NCI-H146 treated with DMSO at 0.1 percent for 48 hours (cell line): ENCODE measurements at regions not wholly inside any gene's neighbourhood (a gene's known extent, or its start where the extent isn't known, plus 50 kb on each side); places are given as distances from the start of the nearest gene placed in this dataset.

ENCODE experiments used
- DNase-seq: peaks from one replicate; lab custom pipeline; 2025; ENCODE audit not compliant: unreplicated experiment; lab: John Stamatoyannopoulos, UW

DNA sequence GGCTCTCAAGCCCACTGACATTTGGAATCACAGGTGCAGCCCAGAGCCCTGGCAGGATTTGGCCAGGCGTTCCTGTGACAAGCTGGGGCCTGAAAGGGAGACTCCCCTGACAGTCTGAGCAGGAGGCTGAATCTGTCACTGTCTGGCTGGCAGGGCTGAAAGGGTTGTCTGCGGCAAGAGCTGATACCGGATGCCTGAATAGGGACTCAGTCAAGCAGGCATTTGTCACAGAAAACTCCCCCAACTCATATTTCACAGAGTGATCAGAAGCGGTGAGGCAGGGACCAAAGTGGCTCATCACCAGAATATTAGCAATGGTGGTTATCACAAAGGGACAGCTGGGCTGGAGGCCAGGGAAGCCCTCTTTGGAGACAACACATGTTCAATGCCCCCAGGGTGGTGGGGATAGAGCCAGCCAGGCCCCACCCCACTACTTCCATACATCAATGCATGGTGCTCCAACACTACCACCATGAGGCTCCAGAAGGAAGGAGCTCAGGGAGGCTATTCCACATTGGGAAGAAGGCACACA lies 295.5 kb downstream of the DTWD2 start:
- no peak for DNase-seq

DNA sequence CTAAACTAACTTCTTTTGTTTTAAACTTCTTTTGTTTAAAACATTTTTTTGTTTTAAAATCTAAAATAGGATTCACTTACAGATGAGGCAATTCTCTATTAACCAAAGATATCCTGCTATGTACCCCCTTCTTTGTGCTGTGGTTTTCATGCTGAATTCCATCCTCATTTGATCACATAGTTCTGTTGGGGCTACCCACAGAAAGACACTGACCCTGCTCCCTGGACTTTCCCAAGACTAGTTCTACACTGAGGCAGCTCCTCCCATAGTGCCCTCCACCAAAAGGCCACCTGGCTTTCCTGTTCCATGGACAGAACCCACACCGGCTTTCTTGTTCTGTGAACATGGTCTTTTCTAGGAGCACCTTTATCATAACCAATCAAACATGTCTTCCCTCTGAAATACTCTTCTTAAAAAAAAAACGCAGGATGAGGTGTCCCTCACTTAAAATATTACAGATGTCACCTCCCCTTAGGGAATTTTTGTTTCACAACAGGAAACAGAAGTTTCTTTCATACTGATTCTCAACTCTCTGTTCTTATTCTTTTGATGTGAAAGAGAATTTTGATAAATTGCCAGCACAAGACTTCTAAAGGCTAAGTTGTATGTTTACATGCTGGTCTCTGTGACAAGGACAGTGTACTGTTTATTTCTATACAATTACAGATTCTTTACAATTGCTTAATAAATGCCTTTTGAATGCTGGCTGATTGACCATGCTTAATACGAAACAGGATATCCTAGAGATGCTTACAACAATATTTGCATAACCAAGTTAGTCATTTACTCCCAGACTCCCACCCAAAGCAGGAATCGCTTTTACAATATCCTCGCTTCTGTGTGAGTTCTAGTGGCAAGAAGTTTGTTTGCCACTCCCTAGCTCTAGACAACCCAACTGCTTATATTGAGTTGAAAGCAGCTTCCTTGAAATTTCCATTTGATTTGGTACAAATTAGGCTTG lies 300.4 kb downstream of the DTWD2 start:
- no peak for DNase-seq

DNA sequence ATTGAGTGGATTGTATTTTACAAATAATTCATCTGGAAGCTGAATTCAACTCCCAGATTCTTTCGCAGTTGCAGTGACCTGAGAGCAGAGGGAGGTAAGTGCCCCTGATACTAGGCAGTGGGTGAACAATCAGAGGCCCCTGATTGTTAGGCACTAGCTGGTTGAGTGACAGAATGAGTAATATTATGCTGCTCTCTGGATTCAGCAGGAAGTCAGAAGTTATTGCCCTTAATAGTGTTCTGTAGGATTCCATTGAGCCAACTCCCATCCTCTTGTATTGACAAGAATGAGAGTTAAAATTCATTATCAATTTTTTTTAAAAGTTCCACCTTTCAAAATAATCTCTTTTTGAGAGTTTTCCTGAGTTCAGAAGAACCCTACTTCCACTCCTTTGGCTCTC lies 301.2 kb downstream of the DTWD2 start:
- no peak for DNase-seq

DNA sequence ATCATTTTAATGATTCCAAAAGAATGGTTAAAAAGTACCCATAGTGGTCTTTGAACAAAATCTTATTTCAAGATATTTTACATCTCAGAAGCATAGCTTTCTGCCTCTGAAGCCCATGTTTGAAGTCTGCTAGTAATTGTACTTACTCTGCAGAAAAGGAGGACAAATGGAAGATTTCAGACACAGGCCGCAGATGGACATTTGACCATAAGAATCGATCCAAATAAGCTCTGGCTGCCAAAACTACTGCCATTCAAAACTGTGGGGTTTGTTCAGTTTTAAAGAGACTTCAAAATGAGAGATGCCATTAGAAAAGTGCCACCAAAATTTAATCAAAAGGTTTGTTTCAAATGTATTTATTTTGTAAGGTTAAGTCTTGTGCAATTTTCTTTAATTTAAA lies 306.7 kb downstream of the DTWD2 start:
- no peak for DNase-seq

DNA sequence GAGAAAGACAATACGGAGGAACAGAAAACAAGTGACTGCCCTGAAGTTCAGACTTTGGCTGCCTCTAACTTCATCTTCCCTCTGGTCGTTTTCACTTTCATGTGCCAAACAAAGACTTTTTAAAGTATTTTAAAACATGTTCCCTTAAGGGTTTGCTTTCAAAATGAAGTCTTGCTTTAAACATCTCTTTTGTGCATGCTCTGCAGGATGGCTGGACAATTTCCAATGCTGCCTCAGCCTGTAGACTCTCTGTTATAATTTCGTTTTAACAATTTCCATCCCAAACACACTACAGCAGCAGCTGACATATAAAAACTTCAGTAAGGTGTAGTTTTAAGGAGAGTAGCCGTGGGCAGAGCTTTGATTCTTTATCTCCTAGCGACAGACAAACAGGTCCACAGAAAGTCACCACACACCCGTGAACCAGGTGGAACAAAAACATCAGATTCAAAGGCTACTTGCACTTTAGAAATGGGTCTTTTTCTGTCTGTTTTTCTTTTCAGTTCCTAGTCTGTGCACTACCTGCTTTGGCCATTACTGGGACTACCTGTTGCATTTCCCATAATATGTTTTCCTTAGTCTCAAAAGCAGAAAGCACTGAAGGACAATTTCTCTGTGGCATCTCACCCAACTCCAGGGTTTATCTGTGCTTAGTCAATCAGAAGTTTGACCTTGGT lies 308.9 kb downstream of the DTWD2 start:
- no peak for DNase-seq

DNA sequence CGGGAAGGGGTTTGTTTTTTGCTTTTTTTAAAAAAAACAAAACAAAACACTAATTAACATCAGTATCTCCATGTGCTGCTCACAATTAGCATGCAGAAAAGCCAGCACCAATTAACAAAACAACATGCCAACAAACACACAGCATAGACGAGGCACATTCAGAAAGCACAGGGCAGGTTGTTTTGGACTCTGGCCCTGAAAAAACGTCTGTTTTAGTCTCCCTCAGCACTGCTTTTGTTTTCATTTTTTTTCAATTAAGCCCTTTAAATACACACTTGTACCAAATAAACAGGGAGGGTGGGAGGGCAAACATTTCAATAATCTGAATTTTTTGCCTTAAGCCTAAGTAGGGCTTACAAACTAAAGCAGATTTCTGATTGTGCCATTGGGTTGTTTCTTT lies 309.6 kb downstream of the DTWD2 start:
- no peak for DNase-seq

DNA sequence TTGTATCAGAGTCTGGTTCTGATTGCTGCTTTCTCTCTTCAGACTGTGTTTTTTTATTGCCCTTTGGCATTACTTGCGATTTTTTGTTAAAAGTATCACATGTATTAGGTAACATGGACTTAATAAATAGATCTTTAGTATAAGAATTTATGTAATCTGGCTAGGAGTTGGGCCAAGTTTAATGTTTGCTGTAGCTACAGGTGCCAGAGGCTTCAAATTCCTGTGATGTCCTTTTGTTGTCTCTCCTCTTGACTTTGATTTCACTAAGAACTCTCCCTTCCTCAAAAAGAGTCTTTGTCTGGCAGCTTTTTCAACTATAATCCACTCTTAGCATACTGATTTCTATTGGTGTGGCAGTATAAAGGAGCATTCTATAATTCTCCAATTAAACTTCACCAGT lies 313.1 kb downstream of the DTWD2 start:
- no peak for DNase-seq

DNA sequence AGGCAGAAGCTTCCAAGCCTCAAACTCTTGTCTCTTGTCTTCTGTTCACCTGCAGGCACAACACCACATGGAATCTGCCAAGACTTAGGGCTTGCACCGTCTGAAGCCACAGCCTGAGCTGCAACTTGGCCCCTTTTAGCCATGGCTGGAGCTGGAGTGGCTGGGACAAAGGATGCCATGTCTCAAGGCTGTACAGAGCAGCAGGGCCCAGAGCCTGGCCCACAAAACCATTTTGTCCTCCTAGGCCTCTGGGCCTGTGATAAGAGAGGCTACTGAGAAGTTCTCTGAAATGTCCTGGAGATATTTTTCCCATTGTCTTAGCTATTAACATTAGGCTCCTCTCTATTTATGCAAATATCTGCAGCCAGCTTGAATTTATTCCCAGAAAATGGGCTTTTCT lies 330.8 kb downstream of the DTWD2 start:
- no peak for DNase-seq

DNA sequence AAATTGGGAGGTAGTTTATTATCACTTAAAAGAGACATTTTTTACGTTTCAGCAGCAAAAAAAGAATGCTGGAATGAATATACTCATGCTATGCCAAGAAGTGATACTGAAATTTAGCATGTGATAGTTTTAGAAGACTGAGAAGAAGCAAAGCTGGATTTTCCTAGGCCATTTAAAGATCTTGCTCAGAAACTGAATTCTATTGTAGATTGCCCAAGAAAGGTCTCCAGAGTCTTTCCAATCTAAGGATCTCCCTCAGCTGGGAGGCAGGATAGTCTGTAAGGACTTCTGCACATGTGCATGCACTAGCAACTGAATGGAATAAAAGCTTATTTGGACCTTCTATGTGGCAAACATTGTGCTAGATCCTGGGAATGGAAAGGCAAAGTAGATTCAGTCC lies 334.5 kb downstream of the DTWD2 start:
- DNase-seq = no peak

DNA sequence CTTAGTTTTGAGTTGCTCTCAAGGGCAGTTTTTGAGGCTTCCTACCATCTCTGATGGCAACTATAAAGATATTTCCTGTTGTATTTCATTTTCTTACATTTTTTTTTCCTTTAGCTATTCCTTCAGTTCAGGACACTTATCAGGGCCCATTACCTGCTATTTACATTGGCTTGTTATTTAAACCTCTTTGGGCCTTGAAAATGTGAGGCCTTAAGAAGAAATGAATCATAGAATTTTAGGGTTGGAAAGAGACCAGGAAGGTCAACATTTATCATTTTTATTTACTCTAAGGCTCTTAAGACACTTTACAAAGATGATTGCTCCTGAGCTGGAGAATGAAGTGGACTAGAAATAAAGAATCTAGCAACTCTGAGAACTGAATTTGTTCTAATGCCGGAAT lies 335.2 kb downstream of the DTWD2 start:
- no peak for DNase-seq

DNA sequence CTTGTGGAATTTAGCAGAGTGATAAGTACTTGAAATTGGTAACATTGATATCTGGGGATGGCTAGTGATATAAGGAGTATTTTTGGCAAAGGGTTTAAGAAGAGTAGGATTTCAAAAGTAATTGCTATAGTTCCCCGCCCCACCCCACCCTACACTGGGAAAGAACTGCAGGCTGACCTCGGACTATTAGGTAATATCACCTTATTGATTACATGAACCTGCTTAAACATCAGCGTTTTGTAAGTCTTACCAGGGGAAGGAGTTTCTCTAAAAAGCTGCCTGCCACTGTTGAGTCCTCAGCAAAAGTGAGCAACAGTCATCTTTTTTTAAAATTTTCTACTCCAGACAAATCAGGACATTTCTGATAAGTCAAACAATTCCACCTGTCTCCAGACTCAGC lies 337.3 kb downstream of the DTWD2 start:
- DNase-seq = no peak

DNA sequence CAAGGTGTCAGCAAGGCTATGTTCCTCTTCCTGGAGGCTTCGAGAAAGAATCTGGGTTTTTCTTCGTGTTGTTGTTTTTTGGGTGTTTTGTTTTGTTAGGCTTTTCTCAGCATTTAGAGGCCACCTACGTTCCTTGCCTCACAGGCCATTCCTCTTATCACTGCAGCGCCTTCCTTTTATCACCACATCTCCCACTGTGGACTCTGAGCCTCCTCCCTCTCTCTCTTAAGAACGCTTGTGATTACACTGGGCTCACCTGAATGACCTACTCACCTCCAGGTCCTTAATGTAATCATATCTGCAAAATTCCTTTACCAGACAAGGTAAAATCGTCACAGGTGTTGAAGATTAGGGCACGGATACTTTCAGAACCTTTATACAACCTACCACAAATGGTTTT lies 340.8 kb downstream of the DTWD2 start:
- no peak for DNase-seq

DNA sequence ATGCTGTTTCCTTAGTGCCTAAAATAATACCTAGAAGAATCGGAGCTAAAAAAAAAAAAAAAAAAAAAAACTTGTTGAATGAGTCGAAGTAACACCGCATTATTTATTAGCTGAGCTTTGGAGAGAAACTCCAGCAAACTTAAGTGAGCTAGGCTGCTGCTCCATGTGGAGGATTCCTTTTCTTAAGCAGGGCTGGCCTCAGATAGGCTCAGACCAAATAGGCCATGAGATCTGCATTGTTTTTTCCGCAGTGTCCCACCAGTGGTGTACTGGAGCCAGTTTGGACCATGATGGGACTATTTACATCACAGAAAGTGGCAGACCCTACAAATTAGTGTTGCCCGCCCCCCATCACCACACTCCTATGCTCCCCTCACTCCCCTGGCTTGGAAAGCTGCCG lies 341.4 kb downstream of the DTWD2 start:
- no peak for DNase-seq

DNA sequence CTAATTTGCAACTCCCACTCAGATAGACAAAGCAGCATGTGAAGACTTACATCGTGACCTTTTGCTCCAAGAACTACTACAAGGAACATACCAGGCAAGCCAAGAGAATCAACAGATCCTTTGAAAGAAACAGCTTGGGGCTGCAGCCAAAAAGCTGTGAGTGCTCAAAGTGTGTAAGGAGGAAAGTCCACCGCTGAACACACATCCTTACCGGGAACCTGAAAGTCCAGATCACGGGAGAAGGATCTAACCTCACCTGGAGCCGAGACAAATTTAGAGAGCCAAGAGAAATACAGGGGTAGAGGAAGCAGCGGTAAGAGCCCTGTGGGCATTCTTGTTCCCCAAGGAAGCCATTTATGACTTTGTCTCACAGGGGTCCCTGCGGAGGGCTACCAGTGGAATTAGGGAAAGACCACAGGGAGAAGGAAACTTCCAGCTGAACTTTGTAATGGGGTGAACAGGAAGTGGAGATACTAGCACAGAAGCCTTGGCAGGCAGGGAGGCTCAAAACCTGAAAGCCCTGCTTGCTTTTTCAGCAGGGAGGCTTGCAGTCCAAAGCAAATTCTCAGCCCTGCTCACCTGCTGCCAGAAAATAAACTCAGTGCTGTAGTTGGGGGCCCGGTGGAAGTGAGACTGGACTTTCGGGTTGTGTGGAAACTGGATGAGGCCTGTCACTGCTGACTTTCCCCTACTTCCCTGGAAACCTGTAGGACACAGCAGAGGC lies 350.2 kb downstream of the DTWD2 start:
- DNase-seq = no peak

DNA sequence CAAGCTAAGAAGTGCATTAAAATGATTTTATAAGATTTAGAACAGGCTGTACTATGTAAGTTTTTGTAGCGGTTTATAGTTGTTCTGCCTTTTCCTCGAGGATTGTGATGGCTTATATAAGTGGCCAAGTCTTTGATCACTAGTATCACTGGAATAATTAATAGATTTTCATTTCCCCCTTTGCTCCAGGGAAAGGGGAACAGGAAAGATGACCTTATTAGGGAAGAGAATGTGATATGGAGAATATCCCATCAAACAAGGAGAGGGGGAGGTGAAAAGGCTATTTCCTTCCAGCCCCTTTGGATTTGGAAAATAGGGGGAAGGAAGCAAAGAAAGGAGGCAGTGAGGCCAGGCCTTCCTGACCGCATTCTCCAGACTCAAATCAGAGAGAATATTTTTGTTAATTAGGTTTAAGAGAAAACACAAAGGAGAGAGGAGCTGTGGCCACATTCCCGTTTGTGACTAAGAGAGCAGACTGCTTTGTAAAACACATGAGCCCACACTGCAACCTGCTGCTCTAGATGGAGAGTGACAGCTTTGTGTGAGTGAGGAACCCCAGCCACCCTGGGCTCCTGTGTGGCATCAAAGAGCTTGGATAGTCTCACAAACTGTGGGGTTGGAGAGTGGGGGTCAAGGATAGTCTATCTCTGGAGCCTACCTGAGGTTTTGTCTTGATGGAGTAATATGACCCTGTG lies 359.5 kb downstream of the DTWD2 start:
- DNase-seq = no peak

DNA sequence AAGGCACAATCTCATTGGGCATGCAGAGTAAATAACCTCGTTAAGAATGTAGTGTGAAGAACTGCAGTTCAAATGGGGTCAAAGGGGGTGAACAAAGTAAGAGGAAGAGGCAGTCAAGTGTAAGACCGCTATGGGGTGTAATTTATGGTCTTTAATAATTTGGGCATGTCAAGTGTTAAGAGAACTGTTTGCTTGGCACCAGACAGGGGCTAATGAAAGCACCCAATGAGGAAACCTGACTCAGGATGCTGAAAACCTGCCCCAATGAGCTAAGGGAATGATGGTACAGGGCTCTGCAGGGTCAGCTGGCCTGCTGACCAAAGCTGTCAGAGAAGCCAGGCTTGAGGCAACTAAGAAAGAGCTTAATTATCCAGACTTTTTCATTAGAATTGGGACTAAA lies 368.1 kb downstream of the DTWD2 start:
- no peak for DNase-seq

DNA sequence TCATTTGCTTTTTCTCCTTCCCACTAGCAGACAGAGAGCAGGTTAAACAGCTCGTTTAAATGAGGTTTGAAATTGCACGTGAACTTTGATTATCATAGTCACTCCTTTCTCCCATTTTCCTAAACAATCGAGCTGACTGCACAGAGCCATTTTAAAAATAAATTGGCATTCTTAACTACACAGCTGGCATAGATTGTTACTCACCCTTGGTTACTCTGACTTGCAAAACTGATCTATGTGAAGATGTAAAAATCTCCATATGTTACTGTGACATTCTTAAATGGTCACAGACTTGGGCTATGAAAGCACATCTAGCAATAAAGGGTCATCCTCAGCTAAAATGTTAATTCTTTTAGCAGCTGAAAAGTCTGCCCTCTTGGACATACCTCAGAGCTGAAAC lies 368.5 kb downstream of the DTWD2 start:
- DNase-seq = no peak

DNA sequence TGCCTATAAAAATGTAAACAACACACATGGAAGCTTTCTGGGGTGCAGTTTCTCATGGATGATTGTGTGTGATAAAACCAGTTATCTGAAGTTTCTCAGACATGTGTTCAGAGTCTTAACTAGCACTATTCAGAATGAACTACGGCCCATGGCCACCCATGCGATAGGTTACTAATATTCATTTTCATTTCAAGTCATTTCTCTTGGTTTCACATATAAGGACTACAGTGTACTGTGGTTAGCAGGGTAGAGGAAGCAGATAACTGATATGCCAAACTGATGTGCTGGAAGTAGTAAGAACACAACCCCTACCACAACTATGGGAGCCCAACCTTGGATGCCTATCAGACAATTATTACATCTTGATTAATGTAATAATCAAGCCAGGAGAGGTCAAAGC lies 372.1 kb downstream of the DTWD2 start:
- no peak for DNase-seq

DNA sequence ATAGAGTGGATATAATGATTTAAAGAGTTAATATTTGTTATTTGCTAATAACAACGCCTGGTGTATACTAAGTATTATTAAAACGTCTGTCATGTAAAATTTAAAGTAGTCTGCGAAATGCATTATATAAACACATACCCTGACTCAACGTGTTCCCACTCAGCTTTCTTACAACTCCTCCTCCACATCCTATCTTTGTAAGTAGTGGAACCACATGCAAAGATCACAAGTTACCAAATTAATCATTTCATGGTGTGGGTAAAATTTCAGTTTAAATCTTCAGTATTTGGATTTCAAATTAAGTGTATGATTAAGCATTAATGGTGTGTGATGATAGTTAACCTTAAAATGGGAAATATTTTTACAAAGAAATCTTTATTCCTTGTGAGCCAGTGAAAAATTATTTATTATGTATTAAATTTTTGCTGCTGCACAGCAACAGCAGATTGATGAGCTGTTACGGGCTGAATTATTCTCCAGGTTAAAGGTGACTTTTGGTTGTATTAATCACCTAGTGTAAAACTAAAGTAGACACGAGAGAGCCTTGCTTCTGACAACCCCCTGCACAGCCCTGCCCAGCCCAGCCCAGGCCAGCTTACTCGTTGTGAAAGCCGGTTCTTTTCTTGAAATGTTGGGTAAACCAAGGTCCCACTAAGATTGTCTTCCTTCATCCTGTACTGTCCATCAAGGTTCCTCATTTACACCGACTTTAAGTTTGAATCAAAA lies 373.5 kb downstream of the DTWD2 start:
- DNase-seq = no peak

DNA sequence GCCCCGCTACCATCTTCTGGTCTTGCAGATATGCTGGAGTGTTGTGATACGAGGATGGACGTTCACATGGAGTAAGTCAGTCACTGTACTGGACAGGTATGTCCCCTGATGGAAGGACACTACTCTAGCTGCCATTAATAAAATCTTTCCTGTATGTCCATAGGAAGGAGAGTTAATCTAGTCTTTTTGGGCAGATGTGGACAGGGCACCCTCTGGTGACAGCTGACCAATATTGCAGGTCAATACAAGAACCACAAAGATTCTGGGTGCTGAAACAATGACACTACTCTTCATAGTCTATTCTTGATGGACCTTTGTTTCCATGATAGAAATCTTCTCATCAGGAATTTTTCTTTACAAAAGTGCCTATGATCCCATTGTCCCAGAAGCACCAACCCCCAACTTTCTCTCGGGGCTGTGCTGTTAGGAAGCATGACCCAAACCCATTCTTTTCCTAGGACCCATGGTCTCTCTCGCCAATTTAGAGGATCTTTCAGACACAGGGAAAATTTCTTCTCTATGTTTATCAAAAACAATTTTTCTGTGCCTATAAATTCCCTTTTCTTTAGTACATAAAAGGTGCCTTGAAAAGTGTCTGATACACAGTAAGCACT lies 376.9 kb downstream of the DTWD2 start:
- peak; percentile 11 for DNase-seq
